GM19240 (cell line): ENCODE measurements at regions not wholly inside any gene's neighbourhood (a gene's known extent, or its start where the extent isn't known, plus 50 kb on each side); places are given as distances from the start of the nearest gene placed in this dataset.

Source experiments
- DNase-seq: peaks from one replicate; pipeline ENCODE4 v3.0.0; 2011; ENCODE audit warnings: low spot score; ENCODE audit not compliant: insufficient read length

- no peak for DNase-seq
Observed at GRCh38 chr13:76711550-76712182, 174.5 kb downstream of the KCTD12 start.

DNA sequence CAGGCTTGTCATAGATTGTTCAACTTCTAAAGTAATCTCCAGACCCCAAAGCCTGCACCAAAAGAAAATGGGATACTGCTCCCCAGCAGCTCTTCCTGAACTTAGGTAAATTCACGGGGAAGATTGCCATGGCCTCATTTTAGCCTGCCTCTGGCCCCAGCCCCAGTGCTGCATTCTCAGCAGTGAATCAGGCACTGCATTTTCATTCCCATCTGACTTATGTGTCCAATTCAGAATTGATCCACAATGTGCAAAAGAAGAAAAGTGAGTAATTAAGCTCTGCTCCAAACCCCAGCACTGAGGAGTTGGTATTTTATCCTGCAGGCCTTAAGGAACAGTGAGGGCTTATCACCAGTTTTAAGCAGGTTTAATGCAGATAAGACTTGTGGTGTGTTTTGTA lies 176.4 kb downstream of the KCTD12 start:
- DNase-seq = no peak

GRCh38 chr13:76708138-76708688 lies 178.0 kb downstream of the KCTD12 start:
- no peak for DNase-seq

DNA sequence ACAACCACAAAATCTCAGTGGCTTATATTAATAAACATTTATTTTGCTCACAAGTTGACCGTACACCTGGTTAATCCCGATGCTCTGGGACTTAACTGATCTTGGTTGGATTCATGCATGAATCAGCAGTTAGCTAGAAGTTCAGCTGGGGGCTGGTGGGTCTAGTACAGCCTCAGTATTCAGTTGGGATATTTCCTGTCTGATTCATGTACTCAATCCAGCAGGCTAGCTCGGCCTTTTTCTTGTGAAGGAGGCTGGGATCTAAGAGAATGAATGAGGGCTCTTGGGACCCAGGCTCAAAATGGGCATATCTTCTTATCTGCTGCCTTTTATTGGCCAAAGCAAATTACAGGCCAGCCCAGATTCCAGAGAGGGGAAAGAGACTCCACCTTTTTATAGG lies 178.8 kb downstream of the KCTD12 start:
- no peak for DNase-seq

DNA sequence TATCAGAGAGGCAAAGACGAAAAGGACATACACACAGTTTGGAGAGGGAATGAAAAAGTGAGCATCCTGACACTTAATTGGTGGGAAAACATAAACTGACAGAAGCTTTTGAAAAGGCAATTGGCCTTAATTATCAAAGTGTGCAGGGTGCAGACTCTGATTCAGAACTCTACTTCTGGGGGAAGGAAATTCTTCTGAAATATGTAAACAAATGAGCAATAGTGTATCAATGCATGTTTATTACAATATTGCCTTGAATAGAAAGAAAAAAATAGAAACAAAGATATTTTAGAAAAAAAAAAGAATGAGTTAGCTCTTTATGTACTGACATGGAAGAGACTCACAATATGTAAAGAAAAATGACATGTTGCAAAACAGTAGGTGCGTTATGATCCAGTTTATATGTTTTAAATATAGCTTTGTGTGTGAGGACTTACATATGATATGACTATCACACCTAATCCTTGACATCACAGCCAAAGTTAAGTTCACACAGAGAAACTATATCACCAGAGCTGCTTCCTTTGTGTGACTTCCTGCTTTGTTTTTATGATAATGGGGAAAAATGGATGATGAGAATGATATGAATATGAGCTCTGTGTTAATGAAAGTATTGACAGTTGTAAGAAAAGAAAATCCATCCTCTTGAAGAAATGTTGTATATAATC lies 182.4 kb downstream of the KCTD12 start:
- no peak for DNase-seq

- no peak for DNase-seq
Observed at GRCh38 chr13:76703216-76703615, 183.0 kb downstream of the KCTD12 start.

GRCh38 chr13:76697288-76697687 lies 188.9 kb downstream of the KCTD12 start:
- DNase-seq = no peak

GRCh38 chr13:76696370-76696769 lies 189.8 kb downstream of the KCTD12 start:
- DNase-seq = no peak

GRCh38 chr13:76693086-76693485 lies 193.1 kb downstream of the KCTD12 start:
- DNase-seq = no peak

DNA sequence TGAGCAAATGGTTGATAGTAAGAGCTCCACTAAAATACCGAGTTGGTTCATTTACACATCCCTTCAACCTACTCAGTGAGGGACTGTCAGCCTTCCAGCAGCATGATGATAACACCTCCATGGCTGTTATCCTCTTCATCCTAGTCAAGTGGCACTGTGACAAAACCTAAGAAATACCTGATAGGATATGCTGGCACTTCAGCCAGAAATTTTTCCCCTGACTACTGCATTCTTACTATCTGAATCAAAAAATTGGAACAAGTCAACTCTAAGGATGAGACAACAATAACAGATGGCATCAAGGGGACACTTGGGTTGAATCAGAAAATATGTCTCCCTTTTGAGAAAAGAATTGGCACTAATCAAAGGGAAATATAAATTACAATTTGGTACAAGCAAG lies 193.9 kb downstream of the KCTD12 start:
- no peak for DNase-seq

DNA sequence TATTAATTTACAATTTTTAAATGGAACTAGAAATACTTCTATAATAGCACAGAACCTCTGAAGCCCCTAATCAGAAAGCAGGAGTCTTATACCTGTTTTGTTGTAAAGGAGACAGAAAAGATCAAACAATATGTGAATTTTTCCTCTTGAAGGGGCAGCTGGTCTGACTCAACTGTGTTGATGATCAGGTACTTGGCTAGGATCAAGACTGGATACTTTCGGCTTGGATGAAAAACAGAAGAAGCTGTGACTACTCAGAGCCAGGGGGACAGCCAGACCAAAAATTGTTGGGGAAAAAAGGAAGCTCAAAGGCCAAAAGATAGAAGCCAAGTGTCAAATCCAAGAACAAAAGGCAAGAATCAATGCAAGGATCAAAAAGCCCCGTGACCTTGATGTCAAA lies 195.6 kb downstream of the KCTD12 start:
- DNase-seq = no peak

GRCh38 chr13:76687467-76687866 lies 198.7 kb downstream of the KCTD12 start:
- DNase-seq = no peak

DNA sequence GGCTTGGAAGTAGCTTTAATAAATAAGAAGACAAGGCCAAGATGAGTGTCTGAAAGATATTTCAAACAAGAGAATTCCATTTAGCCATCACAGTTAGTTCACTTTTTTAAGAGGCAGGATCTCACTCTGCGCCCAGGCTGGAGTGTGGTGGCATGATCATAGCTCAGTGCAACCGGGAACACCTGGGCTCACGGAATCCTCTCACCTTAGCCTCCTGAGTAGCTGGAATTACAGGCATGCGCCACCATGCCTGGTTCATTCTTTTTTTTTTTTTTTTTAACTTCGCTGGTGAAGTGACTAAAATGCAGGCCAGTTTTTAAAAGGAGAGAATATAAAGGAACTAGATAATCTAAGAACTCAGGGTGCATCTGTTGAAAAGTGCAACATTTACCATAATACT lies 200.3 kb downstream of the KCTD12 start:
- DNase-seq = no peak

DNA sequence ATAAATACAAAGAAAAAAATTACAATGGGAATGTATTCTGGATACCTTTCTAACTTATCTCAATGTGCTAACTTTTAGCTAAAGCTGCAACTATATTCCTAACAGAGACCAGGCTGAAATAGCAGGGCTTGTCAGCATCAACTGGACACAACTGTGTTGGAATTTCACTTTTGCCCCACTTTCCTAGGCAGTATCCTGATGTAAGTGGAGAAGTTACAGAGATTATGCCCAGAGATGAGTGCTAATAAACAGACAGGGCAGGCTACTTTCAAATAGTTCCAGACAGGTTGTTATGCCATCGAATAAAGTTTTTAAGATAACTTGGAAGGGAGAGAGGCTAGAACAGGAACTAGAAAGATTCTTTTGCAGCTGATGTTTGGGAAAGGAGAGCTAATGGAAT lies 201.9 kb downstream of the KCTD12 start:
- no peak for DNase-seq

DNA sequence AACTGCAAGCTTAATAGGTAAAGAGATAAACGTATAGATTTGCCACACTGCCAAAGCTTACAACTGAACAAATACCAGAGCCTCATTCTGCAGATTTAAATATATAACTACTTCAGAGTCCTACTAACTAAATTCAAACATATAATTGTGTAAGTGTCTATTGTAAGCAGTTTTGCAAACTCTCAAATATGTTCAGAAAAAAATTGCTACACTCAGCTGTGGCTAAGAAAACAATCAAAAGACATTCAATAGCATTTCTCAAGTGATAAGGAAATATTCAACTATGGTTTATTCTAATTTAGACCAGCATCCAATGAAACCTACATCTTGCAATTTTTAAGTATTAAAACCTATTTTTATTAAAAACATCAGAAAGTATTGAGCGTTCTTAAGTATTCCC lies 202.4 kb downstream of the KCTD12 start:
- no peak for DNase-seq

DNA sequence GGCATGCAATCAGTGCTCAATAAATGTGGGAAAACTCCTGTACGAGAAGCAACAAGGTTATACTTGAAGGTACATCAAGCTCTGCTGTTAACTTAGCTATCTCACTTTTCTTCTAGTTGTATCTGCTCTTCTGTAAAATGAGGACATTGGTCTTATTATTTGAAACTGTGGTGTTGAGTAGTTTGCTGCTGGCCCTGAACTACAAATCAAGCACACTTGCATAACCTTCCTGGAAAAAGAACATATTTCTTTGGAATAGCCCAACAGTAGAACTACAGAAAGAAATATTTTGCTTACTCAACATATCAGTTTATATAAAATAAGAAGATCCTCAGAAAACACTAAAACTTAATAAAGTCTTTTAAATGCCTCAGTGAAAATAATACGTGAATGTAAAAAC lies 203.0 kb downstream of the KCTD12 start:
- no peak for DNase-seq

DNA sequence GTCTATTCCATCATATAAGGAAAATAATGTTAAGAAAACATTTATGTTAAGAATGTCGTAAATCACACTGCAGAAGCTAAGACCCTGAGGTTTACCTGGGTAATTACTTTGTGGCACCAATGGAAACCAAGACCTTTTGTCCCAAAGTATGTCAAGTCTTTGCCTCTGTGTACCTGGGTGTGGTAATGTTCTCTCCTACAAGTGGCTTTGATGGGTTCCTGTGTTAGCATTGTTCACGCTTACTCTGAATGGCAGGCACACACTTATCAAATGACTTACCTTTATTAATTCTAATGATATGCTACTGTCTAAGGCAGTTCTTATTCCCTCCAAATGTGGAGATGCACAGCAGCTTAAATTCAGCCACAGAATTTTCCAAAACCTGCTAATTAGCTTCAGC lies 206.1 kb downstream of the KCTD12 start:
- DNase-seq = no peak

- DNase-seq = no peak
Observed at GRCh38 chr13:76677043-76677442, 209.2 kb downstream of the KCTD12 start.

DNA sequence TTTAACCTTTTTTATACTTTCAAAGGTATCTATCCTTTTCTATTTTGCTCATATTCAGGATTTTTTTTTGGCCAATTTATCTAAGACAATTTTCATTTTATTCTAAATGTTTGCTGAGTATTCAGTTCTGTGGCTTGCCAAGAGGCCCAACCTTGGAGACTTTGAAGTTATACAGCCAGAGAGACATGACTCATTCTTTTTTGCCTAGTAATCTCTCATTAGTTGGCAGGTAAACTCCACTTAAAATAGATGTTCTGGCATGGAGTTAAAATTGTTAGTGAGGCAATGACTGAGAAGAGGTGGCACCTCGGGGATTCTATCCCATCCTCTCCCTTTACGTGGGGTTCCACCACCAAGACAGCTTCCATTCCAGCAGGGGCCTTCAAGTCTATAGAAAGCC lies 213.8 kb downstream of the KCTD12 start:
- no peak for DNase-seq

- DNase-seq = no peak
Observed at GRCh38 chr13:76668716-76669115, 217.5 kb downstream of the KCTD12 start.

GRCh38 chr13:76668141-76668540 lies 218.1 kb downstream of the KCTD12 start:
- no peak for DNase-seq

GRCh38 chr13:76667551-76667950 lies 218.7 kb downstream of the KCTD12 start:
- no peak for DNase-seq
